Panc1 (cell line): ENCODE measurements at regions not wholly inside any gene's neighbourhood (a gene's known extent, or its start where the extent isn't known, plus 50 kb on each side); places are given as distances from the start of the nearest gene placed in this dataset.

ENCODE experiments used
- POLR2AphosphoS5 ChIP-seq: IDR thresholded peaks from 2 replicates; pipeline ENCODE4 v1.6.1; 2012; ENCODE audit warnings: mild to moderate bottlenecking, low read depth, low read length, moderate library complexity
- SIN3A ChIP-seq: IDR thresholded peaks from 2 replicates; pipeline ENCODE4 v1.6.1; 2012; ENCODE audit warnings: low read depth, mild to moderate bottlenecking, low read length, moderate library complexity, borderline replicate concordance; ENCODE audit not compliant: insufficient read depth
- TF ChIP-seq, protein P1 (sequence below): fragments of 450-650 bp; IDR thresholded peaks from 2 replicates; pipeline ENCODE4 v1.5.1; 2017; ENCODE audit warnings: mild to moderate bottlenecking
- TF ChIP-seq, protein P2 (sequence below), 2 experiments: IDR thresholded peaks; 2 replicates each; pipeline ENCODE4 v1.6.1; 2011 to 2012; ENCODE audit warnings: low read depth in 2 of 2, control low read depth in 1 of 2, low read length in 1 of 2, mild to moderate bottlenecking in 1 of 2, moderate library complexity in 1 of 2; ENCODE audit not compliant: insufficient read depth in 1 of 2

DNA sequence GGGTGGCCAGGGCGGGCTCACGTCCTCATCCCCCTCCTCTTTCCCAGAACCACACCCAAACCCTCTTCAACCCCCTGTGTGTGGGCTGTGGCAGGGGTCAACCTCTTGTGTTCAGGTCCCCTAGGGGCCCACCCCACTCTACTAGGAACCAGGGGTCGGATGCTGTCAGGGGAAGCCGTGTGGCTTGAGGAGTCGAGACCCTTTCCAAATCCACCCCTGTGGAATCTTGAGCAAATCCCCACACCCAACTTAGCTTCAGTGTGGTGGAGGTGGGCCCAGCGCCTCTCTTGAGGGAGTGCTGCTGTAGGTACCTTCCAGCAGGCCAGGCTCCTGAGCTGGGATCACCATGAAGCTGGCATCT is 121.5 kb downstream of the MRM1 start:
- TF ChIP-seq SIN3A (no peak), POLR2AphosphoS5 (no peak)
- TF ChIP-seq, protein P1, sequence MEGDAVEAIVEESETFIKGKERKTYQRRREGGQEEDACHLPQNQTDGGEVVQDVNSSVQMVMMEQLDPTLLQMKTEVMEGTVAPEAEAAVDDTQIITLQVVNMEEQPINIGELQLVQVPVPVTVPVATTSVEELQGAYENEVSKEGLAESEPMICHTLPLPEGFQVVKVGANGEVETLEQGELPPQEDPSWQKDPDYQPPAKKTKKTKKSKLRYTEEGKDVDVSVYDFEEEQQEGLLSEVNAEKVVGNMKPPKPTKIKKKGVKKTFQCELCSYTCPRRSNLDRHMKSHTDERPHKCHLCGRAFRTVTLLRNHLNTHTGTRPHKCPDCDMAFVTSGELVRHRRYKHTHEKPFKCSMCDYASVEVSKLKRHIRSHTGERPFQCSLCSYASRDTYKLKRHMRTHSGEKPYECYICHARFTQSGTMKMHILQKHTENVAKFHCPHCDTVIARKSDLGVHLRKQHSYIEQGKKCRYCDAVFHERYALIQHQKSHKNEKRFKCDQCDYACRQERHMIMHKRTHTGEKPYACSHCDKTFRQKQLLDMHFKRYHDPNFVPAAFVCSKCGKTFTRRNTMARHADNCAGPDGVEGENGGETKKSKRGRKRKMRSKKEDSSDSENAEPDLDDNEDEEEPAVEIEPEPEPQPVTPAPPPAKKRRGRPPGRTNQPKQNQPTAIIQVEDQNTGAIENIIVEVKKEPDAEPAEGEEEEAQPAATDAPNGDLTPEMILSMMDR: no peak
- TF ChIP-seq, protein P2, sequence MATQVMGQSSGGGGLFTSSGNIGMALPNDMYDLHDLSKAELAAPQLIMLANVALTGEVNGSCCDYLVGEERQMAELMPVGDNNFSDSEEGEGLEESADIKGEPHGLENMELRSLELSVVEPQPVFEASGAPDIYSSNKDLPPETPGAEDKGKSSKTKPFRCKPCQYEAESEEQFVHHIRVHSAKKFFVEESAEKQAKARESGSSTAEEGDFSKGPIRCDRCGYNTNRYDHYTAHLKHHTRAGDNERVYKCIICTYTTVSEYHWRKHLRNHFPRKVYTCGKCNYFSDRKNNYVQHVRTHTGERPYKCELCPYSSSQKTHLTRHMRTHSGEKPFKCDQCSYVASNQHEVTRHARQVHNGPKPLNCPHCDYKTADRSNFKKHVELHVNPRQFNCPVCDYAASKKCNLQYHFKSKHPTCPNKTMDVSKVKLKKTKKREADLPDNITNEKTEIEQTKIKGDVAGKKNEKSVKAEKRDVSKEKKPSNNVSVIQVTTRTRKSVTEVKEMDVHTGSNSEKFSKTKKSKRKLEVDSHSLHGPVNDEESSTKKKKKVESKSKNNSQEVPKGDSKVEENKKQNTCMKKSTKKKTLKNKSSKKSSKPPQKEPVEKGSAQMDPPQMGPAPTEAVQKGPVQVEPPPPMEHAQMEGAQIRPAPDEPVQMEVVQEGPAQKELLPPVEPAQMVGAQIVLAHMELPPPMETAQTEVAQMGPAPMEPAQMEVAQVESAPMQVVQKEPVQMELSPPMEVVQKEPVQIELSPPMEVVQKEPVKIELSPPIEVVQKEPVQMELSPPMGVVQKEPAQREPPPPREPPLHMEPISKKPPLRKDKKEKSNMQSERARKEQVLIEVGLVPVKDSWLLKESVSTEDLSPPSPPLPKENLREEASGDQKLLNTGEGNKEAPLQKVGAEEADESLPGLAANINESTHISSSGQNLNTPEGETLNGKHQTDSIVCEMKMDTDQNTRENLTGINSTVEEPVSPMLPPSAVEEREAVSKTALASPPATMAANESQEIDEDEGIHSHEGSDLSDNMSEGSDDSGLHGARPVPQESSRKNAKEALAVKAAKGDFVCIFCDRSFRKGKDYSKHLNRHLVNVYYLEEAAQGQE (IDR thresholded peaks at IDR 0.05; ENCODE audit: insufficient read depth in 1 of 2, low read depth in 2 of 2, low read length in 1 of 2): no peak
